A549 (cell line): ENCODE measurements at regions not wholly inside any gene's neighbourhood (a gene's known extent, or its start where the extent isn't known, plus 50 kb on each side); places are given as distances from the start of the nearest gene placed in this dataset.

Source experiments
- ATAC-seq, 2 experiments: fragments of 200-7000 bp in 1 of 2; fragments of >200 bp in 1 of 2; cut with Nextera tagmentation in 1 of 2; cut with Tn5 transposase in 1 of 2; 3 replicates each; pipeline versions ENCODE4 v1.8.0 to v1.9.1; 2018 to 2020; ENCODE audit warnings: mild to moderate bottlenecking in 1 of 2, moderate library complexity in 1 of 2
- CTCF ChIA-PET: fragments of 300-600 bp; sonication (Branson Sonifier 250); formaldehyde crosslinking; extraction: SDS; loops from one replicate; lab custom pipeline; 2021; ENCODE audit warnings: antibody characterized with exemption, inconsistent platforms; lab: Yijun Ruan, JAX
- POLR2A ChIA-PET: fragments of 350-600 bp; formaldehyde crosslinking; extraction: SDS; loops from one replicate; lab custom pipeline; 2021; ENCODE audit warnings: antibody characterized with exemption, inconsistent platforms; lab: Yijun Ruan, JAX
- DNase-seq, 2 experiments: peaks; one replicate each; pipeline versions ENCODE4 v3.0.0 to v3.0.0-alpha.2; 2011 to 2016; ENCODE audit warnings: low read depth in 1 of 2, low spot score in 1 of 2
- FAIRE-seq: peaks from 2 replicates; lab custom pipeline; 2011; peaks lifted over from hg19 to GRCh38; lab: Jason Lieb, UNC
- H3K27ac ChIP-seq, 2 experiments: fragments of >200 bp; sonication (Bioruptor Twin); formaldehyde crosslinking; 3 replicates each; pipeline ENCODE4 v1.5.1; 2016 to 2017
- H3K4me1 ChIP-seq: fragments of >200 bp; sonication (Bioruptor Twin); formaldehyde crosslinking; 3 replicates; pipeline ENCODE4 v1.6.1; 2016
- H3K4me2 ChIP-seq: fragments of >200 bp; sonication (Bioruptor Twin); formaldehyde crosslinking; 3 replicates; pipeline ENCODE4 v1.6.1; 2016
- H3K4me3 ChIP-seq: fragments of >200 bp; sonication (Bioruptor Twin); formaldehyde crosslinking; 3 replicates; pipeline ENCODE4 v1.5.1; 2016
- H3K9me3 ChIP-seq: fragments of >200 bp; sonication (Bioruptor Twin); formaldehyde crosslinking; 3 replicates; pipeline ENCODE4 v1.6.1; 2016
- CBX2 ChIP-seq: fragments of 200-600 bp; sonication (generic); IDR thresholded peaks from 2 replicates; pipeline ENCODE4 v1.6.1; 2016; ENCODE audit warnings: low read depth, mild to moderate bottlenecking, borderline replicate concordance
- CEBPB ChIP-seq, 2 experiments: fragments of >200 bp in 1 of 2; sonication (Bioruptor Twin) in 1 of 2; formaldehyde crosslinking in 1 of 2; IDR thresholded peaks; 2 replicates each; pipeline ENCODE4 v1.6.1; 2012 to 2016
- CHD2 ChIP-seq: fragments of 150-350 bp; IDR thresholded peaks from 2 replicates; pipeline ENCODE4 v1.6.1; 2014; ENCODE audit warnings: low read length; ENCODE audit not compliant: partially characterized antibody
- CHD4 ChIP-seq: fragments of 200-600 bp; sonication (generic); IDR thresholded peaks from 2 replicates; pipeline ENCODE4 v1.6.1; 2016; ENCODE audit warnings: antibody characterized with exemption, mild to moderate bottlenecking, borderline replicate concordance
- CTCF ChIP-seq: fragments of >200 bp; sonication (Bioruptor Twin); formaldehyde crosslinking; IDR thresholded peaks from 3 replicates; pipeline ENCODE4 v1.5.1; 2016
- EHMT2 ChIP-seq: fragments of 200-600 bp; sonication (generic); IDR thresholded peaks from 2 replicates; pipeline ENCODE4 v1.6.1; 2016; ENCODE audit warnings: antibody characterized with exemption, low read depth, mild to moderate bottlenecking, moderate library complexity
- ELK1 ChIP-seq: fragments of 150-350 bp; IDR thresholded peaks from 2 replicates; pipeline ENCODE4 v1.6.1; 2014; ENCODE audit warnings: low read depth, mild to moderate bottlenecking, low read length
- FOSB ChIP-seq: fragments of 250-450 bp; sonication (Bioruptor Pico); IDR thresholded peaks from 2 replicates; pipeline ENCODE4 v1.5.0; 2020; ENCODE audit warnings: mild to moderate bottlenecking, moderate library complexity
- GATA3 ChIP-seq: IDR thresholded peaks from 2 replicates; pipeline ENCODE4 v1.6.1; 2012; ENCODE audit warnings: borderline replicate concordance
- HES2 ChIP-seq: fragments of >200 bp; sonication (Bioruptor Twin); formaldehyde crosslinking; IDR thresholded peaks from 2 replicates; pipeline ENCODE4 v1.6.1; 2016
- JUN ChIP-seq, 2 experiments: fragments of >200 bp; sonication (Bioruptor Twin); formaldehyde crosslinking; IDR thresholded peaks; 2 replicates in 1 of 2; 3 replicates in 1 of 2; pipeline ENCODE4 v1.6.1; 2016 to 2017
- JUNB ChIP-seq: fragments of >200 bp; sonication (Bioruptor Twin); formaldehyde crosslinking; IDR thresholded peaks from 2 replicates; pipeline ENCODE4 v1.6.1; 2016
- KDM1A ChIP-seq: fragments of 200-600 bp; sonication (generic); IDR thresholded peaks from 2 replicates; pipeline ENCODE4 v1.6.1; 2016; ENCODE audit warnings: low read depth, mild to moderate bottlenecking
- KDM5A ChIP-seq: fragments of 200-600 bp; sonication (generic); IDR thresholded peaks from 2 replicates; pipeline ENCODE4 v1.6.1; 2016; ENCODE audit warnings: antibody characterized with exemption, mild to moderate bottlenecking
- MAX ChIP-seq: IDR thresholded peaks from 2 replicates; pipeline ENCODE4 v1.6.1; 2012
- MAZ ChIP-seq: fragments of 150-350 bp; IDR thresholded peaks from 2 replicates; pipeline ENCODE4 v1.6.1; 2014; ENCODE audit warnings: antibody characterized with exemption, low read depth, low read length, borderline replicate concordance
- PBX3 ChIP-seq: IDR thresholded peaks from 2 replicates; pipeline ENCODE4 v1.6.1; 2012
- RAD21 ChIP-seq, 2 experiments: fragments of >200 bp in 1 of 2; sonication (Bioruptor Twin) in 1 of 2; formaldehyde crosslinking in 1 of 2; IDR thresholded peaks in 1 of 2; conservative IDR thresholded peaks in 1 of 2; 2 replicates in 1 of 2; 3 replicates in 1 of 2; pipeline ENCODE4 v1.6.1; 2012 to 2018; ENCODE audit warnings: inconsistent platforms in 1 of 2
- RARB ChIP-seq: fragments of 250-450 bp; sonication (Bioruptor Pico); IDR thresholded peaks from 2 replicates; pipeline ENCODE4 v1.8.0; 2021; ENCODE audit warnings: mild to moderate bottlenecking, moderate library complexity
- SMC3 ChIP-seq: fragments of >200 bp; sonication (Bioruptor Twin); formaldehyde crosslinking; IDR thresholded peaks from 3 replicates; pipeline ENCODE4 v1.6.1; 2018; ENCODE audit warnings: inconsistent platforms
- SREBF2 ChIP-seq: fragments of 450-650 bp; IDR thresholded peaks from 2 replicates; pipeline ENCODE4 v1.6.1; 2014; ENCODE audit warnings: mild to moderate bottlenecking, moderate library complexity
- TFCP2L1 ChIP-seq: fragments of 250-450 bp; sonication (Bioruptor Pico); IDR thresholded peaks from 2 replicates; pipeline ENCODE4 v1.5.0; 2021; ENCODE audit warnings: mild to moderate bottlenecking
- ZFP36 ChIP-seq: fragments of 450-650 bp; IDR thresholded peaks from 2 replicates; pipeline ENCODE4 v1.6.1; 2014; ENCODE audit warnings: borderline replicate concordance; ENCODE audit not compliant: partially characterized antibody
- WGBS: methylation state at CpG from one replicate; pipeline ENCODE4 v1.1.6; 2017; ENCODE audit errors: missing lambda C conversion rate; 5-methylcytosine and 5-hydroxymethylcytosine counted together
- TF ChIP-seq, protein P1 (sequence below): fragments of 200-600 bp; sonication (generic); IDR thresholded peaks from 2 replicates; pipeline ENCODE4 v1.6.1; 2016; ENCODE audit warnings: antibody characterized with exemption, mild to moderate bottlenecking, moderate library complexity
- TF ChIP-seq, protein P2 (sequence below): IDR thresholded peaks from 2 replicates; pipeline ENCODE4 v1.6.1; 2012; ENCODE audit warnings: low read depth, borderline replicate concordance

GRCh38 chr16:55380485-55380884 is 56.5 kb downstream of the IRX6 start:
- TF ChIP-seq, protein P1, sequence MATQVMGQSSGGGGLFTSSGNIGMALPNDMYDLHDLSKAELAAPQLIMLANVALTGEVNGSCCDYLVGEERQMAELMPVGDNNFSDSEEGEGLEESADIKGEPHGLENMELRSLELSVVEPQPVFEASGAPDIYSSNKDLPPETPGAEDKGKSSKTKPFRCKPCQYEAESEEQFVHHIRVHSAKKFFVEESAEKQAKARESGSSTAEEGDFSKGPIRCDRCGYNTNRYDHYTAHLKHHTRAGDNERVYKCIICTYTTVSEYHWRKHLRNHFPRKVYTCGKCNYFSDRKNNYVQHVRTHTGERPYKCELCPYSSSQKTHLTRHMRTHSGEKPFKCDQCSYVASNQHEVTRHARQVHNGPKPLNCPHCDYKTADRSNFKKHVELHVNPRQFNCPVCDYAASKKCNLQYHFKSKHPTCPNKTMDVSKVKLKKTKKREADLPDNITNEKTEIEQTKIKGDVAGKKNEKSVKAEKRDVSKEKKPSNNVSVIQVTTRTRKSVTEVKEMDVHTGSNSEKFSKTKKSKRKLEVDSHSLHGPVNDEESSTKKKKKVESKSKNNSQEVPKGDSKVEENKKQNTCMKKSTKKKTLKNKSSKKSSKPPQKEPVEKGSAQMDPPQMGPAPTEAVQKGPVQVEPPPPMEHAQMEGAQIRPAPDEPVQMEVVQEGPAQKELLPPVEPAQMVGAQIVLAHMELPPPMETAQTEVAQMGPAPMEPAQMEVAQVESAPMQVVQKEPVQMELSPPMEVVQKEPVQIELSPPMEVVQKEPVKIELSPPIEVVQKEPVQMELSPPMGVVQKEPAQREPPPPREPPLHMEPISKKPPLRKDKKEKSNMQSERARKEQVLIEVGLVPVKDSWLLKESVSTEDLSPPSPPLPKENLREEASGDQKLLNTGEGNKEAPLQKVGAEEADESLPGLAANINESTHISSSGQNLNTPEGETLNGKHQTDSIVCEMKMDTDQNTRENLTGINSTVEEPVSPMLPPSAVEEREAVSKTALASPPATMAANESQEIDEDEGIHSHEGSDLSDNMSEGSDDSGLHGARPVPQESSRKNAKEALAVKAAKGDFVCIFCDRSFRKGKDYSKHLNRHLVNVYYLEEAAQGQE = no peak
- TF ChIP-seq HES2 (no peak), KDM1A (no peak), CHD4 (no peak), RARB (CRISPR knock-in tag) (no peak), PBX3 (no peak), EHMT2 (no peak), MAZ (no peak), RAD21 (conservative IDR thresholded peaks at IDR 0.05 in 1 of 2, IDR thresholded peaks at IDR 0.05 in 1 of 2) (no peak), CHD2 (no peak), ELK1 (no peak), SREBF2 (no peak), JUN (IDR thresholded peaks at IDR 0.05) (no peak), CBX2 (no peak), GATA3 (no peak), JUNB (no peak), ZFP36 (no peak), MAX (no peak)
- ATAC-seq (no peak), FAIRE-seq (no peak), DNase-seq (no peak)
- 21% methylated on average over 7 of the region's 7 CpGs for WGBS
- ChIA-PET CTCF (interaction anchor here (2.3 kb wide), 1 partner anchor 9 kb away, joined by 7 read pairs; no protein-coding TSS in a partner anchor), POLR2A (no interaction called here)
- no peaks in the 10 kb centered on the region for H3K4me1 ChIP-seq
- no peak overlapping the region for H3K27ac ChIP-seq
- no peak overlapping the region for H3K4me3 ChIP-seq
- no peaks in the 10 kb centered on the region for H3K9me3 ChIP-seq
- no peak overlapping the region for H3K4me2 ChIP-seq

DNA sequence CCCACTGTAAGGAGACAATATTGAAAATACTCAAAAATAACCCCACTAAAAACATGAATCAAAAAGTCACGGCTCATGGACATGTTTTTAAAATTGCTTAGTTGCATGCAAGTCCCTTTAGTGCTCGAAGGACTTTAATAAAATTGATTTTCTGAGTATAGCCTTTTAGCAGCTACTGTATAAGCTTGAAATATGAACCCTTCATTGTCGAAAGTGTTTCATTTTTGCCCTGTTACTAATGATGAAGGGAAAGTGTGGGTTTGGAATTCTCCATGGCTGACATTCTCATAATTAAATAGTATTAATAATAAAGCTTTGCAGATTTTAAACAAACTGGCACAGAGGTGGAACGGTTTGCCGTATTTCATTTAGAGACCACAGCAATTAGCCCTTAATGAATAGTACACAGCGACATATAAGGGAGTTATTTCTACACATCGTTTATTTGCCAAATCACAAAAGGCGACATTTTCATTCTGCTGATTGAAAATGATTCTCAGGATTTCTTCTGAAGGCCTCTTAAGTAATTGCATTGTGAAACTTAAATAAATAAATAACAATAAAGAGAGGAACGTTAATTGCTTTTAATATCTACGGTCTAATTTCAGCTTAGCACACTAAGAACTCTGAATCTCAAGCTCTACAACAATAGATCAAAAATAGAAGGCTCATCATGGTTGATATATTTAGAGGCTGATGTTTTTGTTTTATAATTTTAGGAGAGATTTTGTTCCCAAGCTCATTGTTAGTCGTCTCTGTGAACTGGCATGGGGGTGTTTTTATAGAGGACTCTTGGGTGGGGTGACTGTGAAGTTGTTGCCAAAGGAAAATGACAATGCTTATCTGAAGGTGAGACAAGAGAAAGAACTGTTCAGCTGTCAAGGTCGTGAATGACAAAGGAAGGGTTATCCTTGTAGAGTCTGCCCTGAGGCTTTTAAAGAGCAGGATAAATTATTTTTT is 60.6 kb downstream of the IRX6 start:
- no peaks in the 10 kb centered on the region for H3K9me3 ChIP-seq
- ATAC-seq (no peak), FAIRE-seq (no peak), DNase-seq (no peak)
- no peak overlapping the region for H3K27ac ChIP-seq
- no peak overlapping the region for H3K4me3 ChIP-seq
- POLR2A ChIA-PET = no interaction called here
- CTCF ChIA-PET = no interaction called here
- 14% methylated on average over 12 of the region's 12 CpGs for WGBS
- no peaks in the 10 kb centered on the region for H3K4me1 ChIP-seq
- H3K4me2 ChIP-seq = no peak overlapping the region
- TF ChIP-seq EHMT2 (no peak), CTCF (no peak), TFCP2L1 (CRISPR knock-in tag) (no peak), KDM5A (no peak), CEBPB (IDR thresholded peaks at IDR 0.05) (no peak), SMC3 (no peak), ELK1 (no peak), KDM1A (no peak), FOSB (CRISPR knock-in tag) (no peak), CHD2 (no peak), ZFP36 (no peak)
- TF ChIP-seq, protein P2, sequence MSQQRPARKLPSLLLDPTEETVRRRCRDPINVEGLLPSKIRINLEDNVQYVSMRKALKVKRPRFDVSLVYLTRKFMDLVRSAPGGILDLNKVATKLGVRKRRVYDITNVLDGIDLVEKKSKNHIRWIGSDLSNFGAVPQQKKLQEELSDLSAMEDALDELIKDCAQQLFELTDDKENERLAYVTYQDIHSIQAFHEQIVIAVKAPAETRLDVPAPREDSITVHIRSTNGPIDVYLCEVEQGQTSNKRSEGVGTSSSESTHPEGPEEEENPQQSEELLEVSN = no peak
